K562 (cell line): ENCODE measurements at regions not wholly inside any gene's neighbourhood (a gene's known extent, or its start where the extent isn't known, plus 50 kb on each side); places are given as distances from the start of the nearest gene placed in this dataset.

Experiments used
- ATAC-seq: fragments of 200-7000 bp; cut with Tn5 transposase; 3 replicates; pipeline ENCODE4 v1.9.1; 2020; ENCODE audit warnings: moderate library complexity
- BruUV-seq: library from RNA; stranded (reverse); fragments of 400-500 nt; replicated peaks from 2 replicates; lab custom pipeline; 2021; lab: Mats Ljungman, UMichigan
- CTCF ChIA-PET: fragments of 300-600 bp; formaldehyde crosslinking; extraction: SDS; loops from one replicate; lab custom pipeline; 2021; ENCODE audit warnings: low intra/inter-chr PET ratio; lab: Yijun Ruan, JAX
- POLR2A ChIA-PET: fragments of 300-600, 350-650 bp; sonication (Branson Sonifier 250); formaldehyde crosslinking; extraction: SDS; loops from one replicate; lab custom pipeline; 2021; ENCODE audit warnings: antibody characterized with exemption, inconsistent platforms; lab: Yijun Ruan, JAX
- DNase-seq, 4 experiments: peaks; one replicate each; pipeline versions ENCODE4 v3.0.0 to v3.0.0-alpha.2; 2011 to 2018; ENCODE audit warnings: low spot score in 3 of 4, mixed read lengths in 3 of 4; ENCODE audit errors: extremely low read depth in 1 of 4
- FAIRE-seq: peaks from 2 replicates; lab custom pipeline; 2011; peaks lifted over from hg19 to GRCh38; lab: Jason Lieb, UNC
- H2AFZ ChIP-seq: 2 replicates; pipeline ENCODE4 v1.6.0; 2011; ENCODE audit warnings: low read depth, low read length, control low read depth, inconsistent platforms
- H3K27ac ChIP-seq: fragments of 200-600 bp; 3 replicates; pipeline ENCODE4 v1.8.0; 2011; ENCODE audit warnings: low read depth, mild to moderate bottlenecking, control low read depth, inconsistent platforms, low read length, moderate library complexity, mixed read lengths; ENCODE audit errors: extremely low read depth
- H3K27me3 ChIP-seq, 2 experiments: fragments of 300-600 bp in 1 of 2; 2 replicates in 1 of 2; 3 replicates in 1 of 2; pipeline versions ENCODE4 v1.6.0 to v1.8.0; 2011; ENCODE audit warnings: inconsistent platforms in 2 of 2, low read length in 2 of 2, mild to moderate bottlenecking in 1 of 2, mixed read lengths in 1 of 2, moderate library complexity in 1 of 2; ENCODE audit not compliant: control insufficient read depth in 2 of 2, insufficient read depth in 2 of 2
- H3K36me3 ChIP-seq: fragments of 300-600 bp; 3 replicates; pipeline ENCODE4 v1.8.0; 2011; ENCODE audit warnings: mild to moderate bottlenecking, low read length, inconsistent platforms; ENCODE audit not compliant: control insufficient read depth, insufficient read depth
- H3K4me1 ChIP-seq, 2 experiments: fragments of 200-600 bp in 1 of 2; replicated peaks in 1 of 2; 2 replicates in 1 of 2; 3 replicates in 1 of 2; pipeline versions ENCODE4 v1.5.1 to v1.8.0; 2011; ENCODE audit warnings: inconsistent platforms in 2 of 2, low read length in 2 of 2, mild to moderate bottlenecking in 1 of 2, mixed read lengths in 1 of 2, moderate library complexity in 1 of 2; ENCODE audit not compliant: control insufficient read depth in 2 of 2, insufficient read depth in 2 of 2
- H3K4me2 ChIP-seq: 2 replicates; pipeline ENCODE4 v1.6.1; 2011; ENCODE audit warnings: low read length, control low read depth, inconsistent platforms, mixed read lengths; ENCODE audit not compliant: insufficient read depth
- H3K4me3 ChIP-seq: fragments of 200-600 bp; sonication (generic), shearing (Covaris generic); 2 replicates; pipeline ENCODE4 v1.5.1; 2016; ENCODE audit warnings: control low read depth, inconsistent platforms
- H3K79me2 ChIP-seq: fragments of 200-600 bp; 3 replicates; pipeline ENCODE4 v1.8.0; 2011; ENCODE audit warnings: low read length, inconsistent platforms; ENCODE audit not compliant: control insufficient read depth, insufficient read depth
- H3K9ac ChIP-seq, 2 experiments: 2 replicates each; pipeline versions ENCODE4 v1.6.0 to v1.6.1; 2011; ENCODE audit warnings: low read depth in 2 of 2, low read length in 2 of 2, control low read depth in 1 of 2, inconsistent platforms in 1 of 2, mild to moderate bottlenecking in 1 of 2, mixed read lengths in 1 of 2; ENCODE audit not compliant: insufficient read depth in 1 of 2
- H3K9me1 ChIP-seq: one replicate; pipeline ENCODE4 v1.6.0; 2011; ENCODE audit warnings: inconsistent platforms, mild to moderate bottlenecking, low read length, moderate library complexity; ENCODE audit not compliant: control insufficient read depth, insufficient read depth
- H3K9me3 ChIP-seq: replicated peaks from 2 replicates; pipeline ENCODE4 v1.5.1; 2011; ENCODE audit warnings: low read depth, low read length, inconsistent platforms; ENCODE audit not compliant: control insufficient read depth, insufficient read depth
- H4K20me1 ChIP-seq: replicated peaks from 2 replicates; pipeline ENCODE4 v1.6.1; 2011; ENCODE audit warnings: low read length, inconsistent platforms, mixed read lengths; ENCODE audit not compliant: control insufficient read depth, insufficient read depth
- BACH1 ChIP-seq: fragments of 200-800 bp; sonication (Bioruptor generic); IDR thresholded peaks from 2 replicates; pipeline ENCODE4 v1.6.1; 2016; ENCODE audit warnings: missing genetic modification characterization, missing compliant biosample characterization
- WGBS: fragments of 100-300 bp; shearing (Covaris generic); methylation state at CpG from one replicate; pipeline ENCODE4 v1.1.6; 2016; ENCODE audit warnings: low coverage, mixed read lengths; ENCODE audit not compliant: insufficient coverage; ENCODE audit errors: missing lambda C conversion rate; 5-methylcytosine and 5-hydroxymethylcytosine counted together
- in situ Hi-C: fragments of 300-500 bp; cut with MboI; formaldehyde crosslinking; loops from 4 replicates; pipeline ENCODE4 v1.15.0; 2018; ENCODE audit warnings: inconsistent platforms, mixed read lengths
- intact Hi-C: fragments of 100-400 bp; cut with micrococcal nuclease; formaldehyde crosslinking; loops from 2 replicates; pipeline ENCODE4 v1.14.2; 2022
- TF ChIP-seq, protein P1 (sequence below), 2 experiments: fragments of 150-350 bp in 1 of 2; IDR thresholded peaks; 2 replicates each; pipeline ENCODE4 v1.6.1; 2012 to 2016; ENCODE audit warnings: low read depth in 2 of 2, low read length in 2 of 2, mild to moderate bottlenecking in 1 of 2, moderate library complexity in 1 of 2

DNA sequence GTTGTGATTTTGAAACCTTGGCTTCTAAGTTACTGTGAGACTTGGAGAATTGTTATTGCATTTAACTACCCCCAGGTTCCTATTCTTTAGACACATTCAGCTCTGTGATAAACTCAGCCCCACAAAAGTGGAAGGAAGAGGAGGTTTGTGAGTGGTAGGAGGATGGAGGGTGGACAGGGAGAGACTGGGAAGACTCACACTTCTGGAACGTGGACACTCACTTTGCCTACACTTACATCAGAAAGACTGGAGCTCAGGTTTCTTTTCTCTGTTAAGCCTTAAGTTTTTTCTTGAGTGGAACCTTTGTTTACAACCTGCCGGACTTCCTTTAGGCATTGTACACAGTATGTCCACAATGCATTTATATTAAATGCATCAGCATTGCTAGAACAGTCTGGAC lies 99.0 kb downstream of the AREG start:
- Histone ChIP-seq H3K9me1 (no peaks in the 10 kb centered on the region), H3K9me3 (no peaks in the 10 kb centered on the region), H3K36me3 (no peaks in the 10 kb centered on the region), H3K4me3 (no peak overlapping the region), H4K20me1 (no peaks in the 10 kb centered on the region), H3K27ac (no peak overlapping the region; the same call in 2 of the 3 replicates), H3K27me3 (no peaks in the 10 kb centered on the region), H3K4me2 (no peak overlapping the region), H3K79me2 (no peaks in the 10 kb centered on the region)
- WGBS = 35% methylated on average over 2 of the region's 2 CpGs
- in situ Hi-C loops = no loop called here
- FAIRE-seq (no peak), ATAC-seq (peak; percentile 58)
- BruUV-seq = no TSS peak
- intact Hi-C loops = no loop called here
- ChIA-PET POLR2A (interaction anchor here (0.8 to 1.7 kb wide), 2 partner anchors 9 to 165 kb away, joined by 3 to 6 read pairs; no protein-coding TSS in a partner anchor), CTCF (no interaction called here)
- 0 out of 2 replicates have a peak, but pooled peaks have one; percentile 29 for TF ChIP-seq BACH1 (tag)
- TF ChIP-seq, protein P1, sequence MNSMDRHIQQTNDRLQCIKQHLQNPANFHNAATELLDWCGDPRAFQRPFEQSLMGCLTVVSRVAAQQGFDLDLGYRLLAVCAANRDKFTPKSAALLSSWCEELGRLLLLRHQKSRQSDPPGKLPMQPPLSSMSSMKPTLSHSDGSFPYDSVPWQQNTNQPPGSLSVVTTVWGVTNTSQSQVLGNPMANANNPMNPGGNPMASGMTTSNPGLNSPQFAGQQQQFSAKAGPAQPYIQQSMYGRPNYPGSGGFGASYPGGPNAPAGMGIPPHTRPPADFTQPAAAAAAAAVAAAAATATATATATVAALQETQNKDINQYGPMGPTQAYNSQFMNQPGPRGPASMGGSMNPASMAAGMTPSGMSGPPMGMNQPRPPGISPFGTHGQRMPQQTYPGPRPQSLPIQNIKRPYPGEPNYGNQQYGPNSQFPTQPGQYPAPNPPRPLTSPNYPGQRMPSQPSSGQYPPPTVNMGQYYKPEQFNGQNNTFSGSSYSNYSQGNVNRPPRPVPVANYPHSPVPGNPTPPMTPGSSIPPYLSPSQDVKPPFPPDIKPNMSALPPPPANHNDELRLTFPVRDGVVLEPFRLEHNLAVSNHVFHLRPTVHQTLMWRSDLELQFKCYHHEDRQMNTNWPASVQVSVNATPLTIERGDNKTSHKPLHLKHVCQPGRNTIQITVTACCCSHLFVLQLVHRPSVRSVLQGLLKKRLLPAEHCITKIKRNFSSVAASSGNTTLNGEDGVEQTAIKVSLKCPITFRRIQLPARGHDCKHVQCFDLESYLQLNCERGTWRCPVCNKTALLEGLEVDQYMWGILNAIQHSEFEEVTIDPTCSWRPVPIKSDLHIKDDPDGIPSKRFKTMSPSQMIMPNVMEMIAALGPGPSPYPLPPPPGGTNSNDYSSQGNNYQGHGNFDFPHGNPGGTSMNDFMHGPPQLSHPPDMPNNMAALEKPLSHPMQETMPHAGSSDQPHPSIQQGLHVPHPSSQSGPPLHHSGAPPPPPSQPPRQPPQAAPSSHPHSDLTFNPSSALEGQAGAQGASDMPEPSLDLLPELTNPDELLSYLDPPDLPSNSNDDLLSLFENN (IDR thresholded peaks at IDR 0.05; ENCODE audit: low read depth in 2 of 2, low read length in 2 of 2) = no peak
- TF ChIP-seq, all 486 proteins: peak for 1
- Histone ChIP-seq H3K9ac (no peak overlapping the region), H3K4me1 (peaks cover 0 to 17% of the 10 kb centered on the region in 2 experiments; a peak in 4 of 5 replicates), H2AFZ (peak overlapping the region; percentile 79)
- no peak for DNase-seq
